Activated CD4-positive, alpha-beta T cell treated with anti-CD3 and anti-CD28 coated beads, Interleukin-2, amount 50 U/mL, for 24 hours (primary cell): ENCODE measurements at regions not wholly inside any gene's neighbourhood (a gene's known extent, or its start where the extent isn't known, plus 50 kb on each side); places are given as distances from the start of the nearest gene placed in this dataset.

ENCODE experiments used
- DNase-seq, 2 donors: peaks; one replicate each; pipeline ENCODE4 v3.0.0-alpha.2; 2020; ENCODE audit warnings: low read depth in 1 of 2, low spot score in 1 of 2

DNA sequence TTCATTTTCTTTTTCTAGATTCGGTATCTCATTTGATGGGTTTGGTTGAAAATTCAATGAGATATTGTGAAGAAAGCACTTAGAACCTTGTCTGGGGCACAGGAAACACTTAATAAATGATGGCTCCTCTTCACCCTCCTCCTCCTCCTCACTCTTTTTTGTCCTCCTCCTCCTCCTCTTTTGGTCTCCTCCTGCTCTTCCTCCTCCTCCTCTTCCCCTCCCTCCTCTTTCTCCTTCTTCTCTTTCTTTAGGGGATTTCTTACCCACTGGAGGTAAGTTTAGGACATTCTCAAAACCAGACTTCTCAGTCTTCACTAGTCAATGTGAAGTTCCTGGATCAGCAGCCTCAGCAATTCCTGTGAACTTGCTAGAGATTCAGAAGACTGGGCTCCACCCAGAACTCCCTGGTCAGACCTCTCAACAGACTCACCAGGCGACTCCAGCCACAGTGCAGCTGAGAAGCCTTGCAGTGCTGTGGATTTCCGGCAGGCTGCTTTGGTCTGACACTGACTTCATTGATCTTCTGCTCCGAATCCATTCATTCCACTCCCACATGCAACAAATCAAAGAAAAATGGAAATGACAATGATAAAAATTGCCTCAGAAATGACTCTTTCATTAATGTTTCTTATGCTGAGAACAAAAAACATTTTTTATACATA is 368.6 kb upstream of the B3GAT1 start:
- no peak for DNase-seq

DNA sequence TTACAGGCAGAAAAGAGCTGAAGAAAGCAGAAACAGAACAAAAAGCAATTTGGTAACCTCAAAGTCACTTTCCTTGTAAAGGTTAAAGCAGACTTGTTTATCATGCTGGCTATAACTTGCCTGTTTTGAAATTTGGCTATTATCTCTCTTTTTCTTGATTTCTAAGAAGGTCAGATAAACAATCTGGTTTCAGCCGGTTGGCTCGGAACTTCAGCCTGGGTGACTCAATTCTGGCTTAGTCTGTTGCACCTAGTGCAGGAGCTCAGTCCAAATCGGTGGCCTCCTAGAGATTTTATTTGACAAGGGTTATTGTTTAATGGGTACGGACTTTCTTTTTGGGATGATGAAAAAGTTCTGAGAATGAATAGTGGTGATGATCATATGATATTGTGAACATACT is 367.1 kb upstream of the B3GAT1 start:
- no peak for DNase-seq

GRCh38 chr11:134768463-134768862 is 356.4 kb upstream of the B3GAT1 start:
- DNase-seq, result no peak

DNA sequence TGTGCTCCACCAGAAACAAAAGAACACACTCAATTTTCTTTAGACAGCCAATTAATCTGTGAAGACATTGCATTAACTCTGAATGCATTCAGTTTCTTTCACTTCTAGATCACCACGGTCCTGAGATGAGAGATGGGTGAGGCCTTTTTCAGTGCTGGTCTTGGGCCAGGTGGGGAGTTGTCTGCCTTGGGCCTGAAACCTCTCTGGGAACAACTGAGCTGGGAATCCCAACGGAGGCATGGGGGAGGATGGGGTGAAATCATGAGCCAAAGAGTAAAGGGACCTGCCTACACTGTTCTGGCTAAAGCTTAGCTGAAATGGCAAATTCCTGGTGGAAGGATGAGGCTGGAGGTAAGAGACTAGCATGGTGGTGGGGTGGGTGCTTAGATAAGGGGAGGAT is 353.5 kb upstream of the B3GAT1 start:
- no peak for DNase-seq

- DNase-seq, result no peak
Measured at GRCh38 chr11:134764966-134765365, 352.9 kb upstream of the B3GAT1 start.

- DNase-seq, result no peak
Measured at GRCh38 chr11:134764367-134764766, 352.3 kb upstream of the B3GAT1 start.

DNA sequence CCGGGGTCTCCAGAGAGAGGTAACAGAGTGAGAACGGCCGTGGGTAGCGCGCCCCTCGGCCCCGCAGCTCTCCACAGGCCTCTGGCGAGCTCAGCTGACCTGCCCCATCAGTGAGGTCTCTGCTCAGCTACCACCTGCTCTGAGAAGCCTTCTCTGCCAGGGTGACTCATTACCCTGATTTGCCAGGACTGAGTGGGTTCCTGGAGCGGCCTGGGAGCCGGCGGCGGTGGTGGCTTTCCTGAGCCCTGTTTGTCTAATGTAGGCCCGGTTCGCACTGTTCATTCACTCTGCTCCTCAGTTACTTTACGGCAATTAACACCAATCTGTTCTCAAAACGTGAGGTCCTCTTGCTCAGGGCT is 351.0 kb upstream of the B3GAT1 start:
- no peak for DNase-seq

- DNase-seq, result no peak
Measured at GRCh38 chr11:134762248-134763029, 350.4 kb upstream of the B3GAT1 start.

- DNase-seq, result no peak
Measured at GRCh38 chr11:134761926-134762247, 349.8 kb upstream of the B3GAT1 start.

DNA sequence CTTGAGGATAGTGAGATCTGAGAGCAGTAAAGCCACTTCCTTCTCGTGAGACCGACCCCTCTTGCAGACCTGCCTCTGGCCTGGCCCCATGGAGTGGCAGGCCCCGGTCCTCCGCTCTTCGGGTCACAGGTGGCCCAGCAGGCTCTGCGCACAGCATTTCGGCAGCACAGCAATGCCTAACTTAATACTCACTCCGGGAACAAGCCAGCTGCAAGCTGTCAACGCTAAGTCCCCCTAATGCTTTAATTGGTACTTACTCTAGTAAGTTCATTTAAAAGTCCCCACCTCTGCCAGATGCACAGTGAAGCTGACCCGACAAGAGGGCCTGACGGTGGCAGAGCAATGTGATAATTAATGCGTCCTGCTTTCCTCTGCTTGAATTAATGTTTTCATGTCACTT is 349.3 kb upstream of the B3GAT1 start:
- no peak for DNase-seq

DNA sequence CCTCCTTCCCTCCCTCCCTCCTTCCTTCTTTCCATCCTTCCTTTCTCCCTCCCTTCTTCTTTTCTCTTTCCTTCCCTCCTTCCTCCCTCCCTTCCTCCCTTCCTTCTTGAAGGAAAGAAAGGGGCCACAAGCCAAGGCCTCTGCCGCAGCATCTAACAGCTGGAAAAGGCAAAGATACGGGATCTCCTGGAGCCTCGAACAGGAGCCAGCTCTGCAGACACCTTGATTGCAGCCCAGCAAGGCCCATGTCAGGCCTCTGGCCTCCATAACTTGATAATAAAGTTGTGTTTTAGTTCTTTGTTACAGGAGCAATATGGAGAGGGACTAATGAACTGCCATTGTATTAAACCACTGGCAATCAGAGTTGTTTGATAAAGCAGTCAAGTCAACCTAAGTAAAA is 348.9 kb upstream of the B3GAT1 start:
- no peak for DNase-seq

DNA sequence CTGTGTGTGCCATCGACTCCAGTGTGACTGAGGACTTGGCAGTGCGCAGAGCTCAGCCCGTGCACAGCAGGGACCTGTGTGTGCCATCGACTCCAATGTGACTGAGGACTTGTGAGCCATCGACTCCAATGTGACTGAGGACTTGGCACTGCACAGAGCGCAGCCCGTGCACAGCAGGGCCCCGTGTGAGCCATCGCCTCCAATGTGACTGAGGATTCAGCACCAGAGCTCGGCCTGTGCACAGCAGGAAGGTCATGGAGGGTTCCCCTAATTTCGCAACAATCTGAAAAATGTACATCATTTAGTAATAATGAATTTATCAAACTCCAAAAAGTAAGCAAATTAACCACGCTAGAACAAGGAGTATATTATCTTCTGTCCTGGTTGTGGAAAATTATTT is 348.3 kb upstream of the B3GAT1 start:
- no peak for DNase-seq

- no peak for DNase-seq
Measured at GRCh38 chr11:134759855-134760254, 347.8 kb upstream of the B3GAT1 start.

DNA sequence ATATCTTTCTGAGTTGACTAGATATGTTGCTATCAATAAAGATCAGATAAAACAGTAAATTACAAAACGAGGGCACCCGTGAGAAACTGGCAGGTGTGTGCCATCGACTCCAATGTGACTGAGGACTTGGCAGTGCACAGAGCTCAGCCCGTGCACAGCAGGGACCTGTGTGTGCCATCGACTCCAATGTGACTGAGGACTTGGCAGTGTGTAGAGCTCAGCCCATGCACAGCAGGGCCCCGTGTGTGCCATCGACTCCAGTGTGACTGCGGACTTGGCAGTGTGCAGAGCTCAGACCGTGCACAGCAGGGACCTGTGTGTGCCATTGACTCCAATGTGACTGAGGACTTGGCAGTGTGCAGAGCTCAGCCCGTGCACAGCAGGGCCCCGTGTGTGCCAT is 347.2 kb upstream of the B3GAT1 start:
- DNase-seq, result no peak

DNA sequence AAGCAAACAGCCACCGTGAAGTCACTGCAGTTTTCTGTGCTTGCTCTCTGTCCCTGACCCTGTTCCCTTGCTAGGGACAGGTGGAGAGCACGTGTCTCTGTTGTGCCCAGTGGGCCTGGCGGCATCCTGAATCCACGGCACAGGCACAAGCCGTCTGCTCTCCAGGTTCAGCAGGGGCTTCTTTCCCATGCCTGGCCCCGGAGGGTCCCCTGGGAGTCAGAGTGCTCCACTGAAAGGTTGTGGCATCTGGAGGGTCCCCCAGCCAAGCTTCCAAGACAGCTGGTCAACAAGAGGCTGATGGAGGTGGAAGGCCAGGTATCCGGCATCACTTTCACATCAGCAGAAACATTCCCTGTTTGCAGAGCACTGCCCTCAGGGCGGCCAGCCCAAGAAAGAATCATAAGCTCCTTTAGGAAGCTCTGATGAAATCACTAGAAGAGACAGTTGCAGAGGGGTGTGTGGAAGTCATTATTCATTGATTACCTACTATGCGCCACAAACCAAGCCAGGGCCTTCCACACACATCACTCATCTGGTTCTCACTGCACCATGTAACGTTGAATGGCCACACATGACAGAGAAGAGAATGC is 346.4 kb upstream of the B3GAT1 start:
- DNase-seq, result no peak

GRCh38 chr11:134757633-134758032 is 345.6 kb upstream of the B3GAT1 start:
- no peak for DNase-seq

GRCh38 chr11:134756811-134757540 is 344.9 kb upstream of the B3GAT1 start:
- no peak for DNase-seq

DNA sequence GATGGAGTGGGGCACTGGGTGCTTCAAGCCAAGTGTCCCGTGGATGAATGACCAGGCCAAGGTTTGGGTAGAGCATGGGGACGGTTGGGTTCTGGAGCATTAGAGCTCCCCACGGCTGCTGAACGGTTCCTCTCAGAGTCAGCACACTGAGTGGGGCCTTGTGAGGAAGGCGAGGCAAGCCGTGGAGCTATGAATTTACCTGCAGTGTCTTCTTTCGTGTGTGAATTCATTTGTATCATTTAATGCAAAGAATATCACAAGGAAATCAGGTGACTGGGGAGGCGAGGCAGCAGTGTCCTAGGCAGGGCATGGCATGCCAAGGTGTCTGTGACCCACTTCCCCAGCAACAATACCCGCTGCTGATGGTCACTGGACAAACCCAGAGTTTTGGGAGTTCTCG is 343.5 kb upstream of the B3GAT1 start:
- no peak for DNase-seq

GRCh38 chr11:134754521-134755198 is 342.6 kb upstream of the B3GAT1 start:
- DNase-seq, result no peak

DNA sequence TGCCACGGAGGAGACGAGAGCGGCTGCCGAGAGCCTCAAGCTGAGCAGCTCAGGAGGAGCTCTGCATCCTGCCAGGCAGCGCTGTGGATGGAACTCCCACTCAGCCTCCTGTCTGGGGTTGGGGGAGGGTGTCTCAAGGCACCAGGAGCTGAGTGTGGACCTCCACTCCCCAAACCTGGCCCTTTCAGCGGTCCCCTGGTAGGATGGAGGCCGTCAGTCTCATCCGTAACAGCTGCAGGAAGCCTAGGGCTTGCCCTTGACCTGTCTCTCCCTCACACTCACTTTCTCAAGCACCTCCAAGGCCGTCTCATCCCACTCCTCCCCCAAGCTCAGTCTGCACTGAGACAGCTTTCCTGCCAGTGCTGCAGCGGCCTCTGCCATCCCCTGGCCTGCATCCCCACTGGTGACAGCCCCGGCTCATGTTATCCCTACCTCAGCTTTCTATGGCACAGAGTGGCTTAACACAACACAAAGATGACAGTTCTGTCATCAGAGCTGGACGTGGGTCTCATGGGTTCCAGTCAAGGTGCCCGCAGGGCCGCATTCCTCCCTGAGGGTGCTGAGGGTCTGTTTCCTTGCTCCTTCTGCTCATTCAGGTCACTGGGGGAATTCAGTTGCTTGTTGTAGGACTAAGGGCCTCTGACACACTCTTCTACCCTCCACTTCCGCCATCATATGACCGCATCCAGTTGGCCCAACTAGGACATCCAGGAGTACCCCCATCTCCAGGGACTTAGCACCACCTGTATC is 341.9 kb upstream of the B3GAT1 start:
- no peak for DNase-seq
